ENCODE measurements at regions not wholly inside any gene's neighbourhood (a gene's known extent, or its start where the extent isn't known, plus 50 kb on each side); places are given as distances from the start of the nearest gene placed in this dataset.
"Not testable (repeated sequence)": the region's sequence is repeated elsewhere in the genome, so short reads cannot be mapped to it uniquely, and the experiment has no call there.

DNA sequence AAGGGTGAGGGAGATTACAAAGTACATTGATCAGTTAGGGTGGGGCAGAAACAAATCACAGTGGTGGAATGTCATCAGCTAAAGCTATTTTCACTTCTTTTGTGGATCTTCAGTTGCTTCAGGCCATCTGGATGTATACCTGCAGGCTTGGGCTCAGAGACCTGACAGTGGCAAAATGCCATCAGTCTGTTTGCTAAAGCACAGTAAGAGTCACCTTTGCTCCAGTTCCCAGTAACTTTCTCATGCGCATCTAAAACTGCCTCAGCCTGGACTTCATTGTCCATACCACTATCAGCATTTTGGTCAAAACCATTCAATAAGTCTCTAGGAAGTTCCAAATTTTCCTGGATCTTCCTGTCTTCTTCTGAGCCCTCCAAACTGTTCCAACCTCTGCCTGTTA, 113.2 kb downstream of the DTWD1 start:
- H3K4me3 ChIP-seq; H3K4me1 ChIP-seq; H3K9me3 ChIP-seq (replicated peaks); H3K27ac ChIP-seq; H3K36me3 ChIP-seq; DNase-seq; H3K27me3 ChIP-seq: not testable (repeated sequence)

DNA sequence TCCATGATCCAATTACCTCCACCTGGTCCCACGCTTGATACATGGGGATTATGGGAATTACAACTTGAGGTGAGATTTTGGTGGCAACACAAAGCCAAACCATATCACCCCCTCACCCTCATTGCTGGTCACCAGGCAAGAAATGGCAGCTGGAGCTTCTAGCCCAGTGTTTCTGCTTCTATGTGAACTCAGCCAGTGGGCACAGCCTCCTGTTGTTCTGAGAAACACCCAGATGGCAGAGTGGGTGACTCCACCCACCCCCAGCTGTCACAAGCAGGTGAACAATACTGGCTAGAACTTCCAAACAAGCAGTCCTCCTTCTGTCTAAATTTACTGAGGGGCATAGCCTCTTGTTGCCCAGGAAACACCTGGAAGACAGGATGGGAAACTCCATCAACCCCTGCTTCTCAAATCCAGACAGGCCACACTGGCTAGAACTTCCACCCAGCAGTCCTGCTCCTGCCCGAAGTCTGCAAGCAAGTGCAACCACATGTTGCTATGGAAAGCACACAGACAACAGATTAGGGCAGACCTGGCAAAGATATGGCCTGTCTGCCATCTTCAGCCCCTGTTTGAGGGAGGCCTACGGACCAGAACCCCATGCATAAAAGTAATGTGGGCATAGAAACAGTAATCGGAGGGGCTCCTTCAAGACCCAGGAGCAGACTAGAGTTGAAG, 114.1 kb downstream of the DTWD1 start:
- H3K27ac ChIP-seq: no peak overlapping the region
- peak in 1 of 2 experiments; percentile 8 for DNase-seq

DNA sequence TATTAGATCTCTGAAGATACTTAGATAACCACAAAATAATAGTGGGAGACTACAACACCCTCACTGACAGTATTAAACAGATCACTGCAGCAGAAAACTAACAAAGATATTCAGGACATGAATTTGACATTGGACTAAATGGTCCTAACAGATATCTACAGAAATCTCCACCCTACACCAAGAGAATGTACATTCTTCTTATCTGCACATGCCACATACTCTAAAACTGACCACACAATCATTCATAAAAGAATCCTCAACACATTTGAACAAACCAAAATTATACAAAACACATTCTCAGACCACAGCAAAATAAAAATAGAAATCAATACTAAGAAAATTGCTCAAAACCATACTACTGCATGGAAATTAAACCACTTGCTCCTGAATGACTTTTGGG, 116.3 kb downstream of the DTWD1 start:
- no peaks in the 10 kb centered on the region for H3K9me3 ChIP-seq (replicated peaks)
- no peak overlapping the region for H3K4me3 ChIP-seq
- H3K27ac ChIP-seq: no peak overlapping the region
- H3K27me3 ChIP-seq: no peaks in the 10 kb centered on the region
- no peak for DNase-seq
- no peaks in the 10 kb centered on the region for H3K4me1 ChIP-seq
- H3K36me3 ChIP-seq: no peaks in the 10 kb centered on the region

More for the DNA sequence above, 114.1 kb downstream of the DTWD1 start:
- Histone ChIP-seq H3K27me3 (no peaks in the 10 kb centered on the region), H3K4me3 (no peak overlapping the region), H3K36me3 (no peaks in the 10 kb centered on the region), H3K4me1 (no peaks in the 10 kb centered on the region), H3K9me3 (replicated peaks) (no peaks in the 10 kb centered on the region)

DNA sequence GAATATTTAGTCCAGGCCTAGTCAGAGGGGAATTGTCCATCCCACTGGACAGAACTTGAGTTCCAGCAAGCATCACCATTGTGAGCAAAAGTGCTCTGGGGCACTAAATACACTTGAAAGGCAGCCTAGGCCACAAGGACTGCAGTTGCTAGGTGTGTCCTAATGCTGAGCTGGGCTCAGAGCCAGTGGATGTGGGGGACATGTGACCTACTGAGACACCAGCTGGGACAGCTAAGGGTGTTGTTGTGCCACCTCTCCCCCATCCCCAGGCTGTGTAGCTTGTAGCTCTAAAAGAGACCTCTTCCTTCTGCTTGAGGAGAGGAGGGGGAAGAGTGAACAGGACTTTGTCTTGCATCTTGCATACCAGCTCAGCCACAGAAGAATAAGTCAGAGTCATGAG, 120.9 kb downstream of the DTWD1 start:
- peak in 1 of 2 experiments; percentile 8 for DNase-seq
- no peak overlapping the region for H3K4me3 ChIP-seq
- H3K27me3 ChIP-seq: no peaks in the 10 kb centered on the region
- no peaks in the 10 kb centered on the region; the same call in 1 of the 2 replicates for H3K9me3 ChIP-seq (replicated peaks)
- no peak overlapping the region for H3K27ac ChIP-seq
- H3K4me1 ChIP-seq: no peaks in the 10 kb centered on the region
- no peaks in the 10 kb centered on the region for H3K36me3 ChIP-seq

DNA sequence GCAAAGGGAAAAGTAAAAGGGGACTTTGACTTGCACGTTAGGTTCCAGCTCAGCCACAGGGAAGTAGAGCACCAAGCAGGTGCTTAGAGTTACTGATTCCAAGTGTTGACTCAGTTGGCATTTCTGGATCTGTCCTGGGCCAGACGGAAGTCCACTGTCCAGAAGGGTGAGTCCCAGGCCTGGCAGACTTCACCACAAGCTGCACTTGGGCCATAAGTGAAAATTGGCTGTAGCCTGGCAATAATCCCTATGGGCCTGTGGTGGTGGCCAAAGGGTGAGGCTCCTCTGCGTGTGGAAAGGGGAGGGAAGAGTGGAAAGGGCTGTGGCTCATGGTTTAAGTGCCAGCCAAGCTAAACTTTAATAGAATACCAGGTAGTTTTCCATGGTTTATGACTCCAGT, 121.5 kb downstream of the DTWD1 start:
- no peaks in the 10 kb centered on the region for H3K36me3 ChIP-seq
- no peaks in the 10 kb centered on the region; the same call in 1 of the 2 replicates for H3K9me3 ChIP-seq (replicated peaks)
- H3K4me1 ChIP-seq: no peaks in the 10 kb centered on the region
- no peak for DNase-seq
- H3K27ac ChIP-seq: no peak overlapping the region
- no peak overlapping the region for H3K4me3 ChIP-seq
- H3K27me3 ChIP-seq: no peaks in the 10 kb centered on the region

DNA sequence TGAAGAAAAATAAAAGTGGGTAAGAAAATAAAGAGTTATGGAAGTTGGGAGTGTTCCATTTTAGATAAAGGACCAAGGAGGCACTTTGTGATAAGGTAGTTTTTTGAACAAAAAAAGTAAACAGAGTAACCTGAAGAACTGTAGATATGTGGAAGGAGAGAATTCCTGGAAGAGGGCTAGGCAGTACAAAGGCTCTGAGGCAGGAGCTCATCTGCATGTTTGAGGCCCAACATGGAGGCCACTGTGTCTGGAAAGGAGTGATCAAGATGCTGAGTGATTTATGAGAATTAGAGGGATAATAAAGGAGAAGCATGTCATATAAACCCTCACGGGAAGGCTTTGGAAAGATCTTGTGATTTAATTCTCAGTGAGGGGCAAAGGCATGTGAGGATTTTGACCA, 126.5 kb downstream of the DTWD1 start:
- Histone ChIP-seq H3K4me3 (no peak overlapping the region), H3K36me3 (no peaks in the 10 kb centered on the region), H3K27ac (no peak overlapping the region), H3K4me1 (no peaks in the 10 kb centered on the region), H3K27me3 (no peaks in the 10 kb centered on the region), H3K9me3 (replicated peaks) (no peaks in the 10 kb centered on the region; the same call in 1 of the 2 replicates)
- no peak for DNase-seq

DNA sequence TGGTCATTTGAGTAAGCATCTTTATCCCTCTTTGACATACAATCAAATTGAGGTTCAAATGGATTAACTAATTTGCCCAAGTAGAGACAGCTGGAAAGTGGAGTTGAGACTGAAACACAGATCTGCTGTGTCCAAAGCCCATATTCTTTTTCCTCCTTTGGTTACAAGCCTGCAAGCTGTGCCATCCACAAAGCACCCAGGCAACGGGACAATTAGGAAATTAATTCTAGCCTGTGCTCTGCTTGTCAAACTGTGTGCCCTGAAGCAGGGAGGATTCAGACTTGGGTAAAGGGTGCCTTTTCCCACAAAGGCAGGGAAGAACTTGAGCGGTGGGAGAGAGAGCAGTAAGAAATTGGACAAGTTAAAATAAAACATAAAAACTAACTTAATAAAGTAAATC, 127.9 kb downstream of the DTWD1 start:
- Histone ChIP-seq H3K27ac (no peak overlapping the region), H3K9me3 (replicated peaks) (no peaks in the 10 kb centered on the region; the same call in 1 of the 2 replicates), H3K27me3 (no peaks in the 10 kb centered on the region), H3K4me1 (no peaks in the 10 kb centered on the region), H3K4me3 (no peak overlapping the region), H3K36me3 (no peaks in the 10 kb centered on the region)
- peak in 1 of 2 experiments; percentile 31 for DNase-seq

DNA sequence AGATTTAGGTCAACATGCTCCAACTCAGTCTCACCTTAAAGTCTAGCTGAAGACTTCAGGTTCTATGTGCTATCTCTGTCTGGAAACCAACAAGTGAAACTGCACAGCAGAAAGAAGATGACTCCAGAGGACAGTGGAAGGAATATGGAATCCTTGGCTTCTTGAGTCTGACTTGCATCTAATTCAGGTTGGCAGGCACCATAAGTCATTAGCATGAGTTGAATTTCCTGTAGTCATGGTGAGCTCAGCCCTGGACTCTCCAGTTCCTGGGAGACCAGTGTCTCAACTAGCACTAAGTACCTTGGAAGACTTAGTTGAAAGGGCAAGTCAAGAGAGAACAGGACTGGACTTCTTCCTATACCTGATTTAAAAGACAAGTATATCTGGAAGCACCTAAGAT, 129.7 kb downstream of the DTWD1 start:
- DNase-seq: no peak
- no peaks in the 10 kb centered on the region for H3K27me3 ChIP-seq
- H3K27ac ChIP-seq: no peak overlapping the region
- H3K4me3 ChIP-seq: no peak overlapping the region
- H3K9me3 ChIP-seq (replicated peaks): no peaks in the 10 kb centered on the region; the same call in 1 of the 2 replicates
- H3K4me1 ChIP-seq: no peaks in the 10 kb centered on the region
- H3K36me3 ChIP-seq: no peaks in the 10 kb centered on the region

DNA sequence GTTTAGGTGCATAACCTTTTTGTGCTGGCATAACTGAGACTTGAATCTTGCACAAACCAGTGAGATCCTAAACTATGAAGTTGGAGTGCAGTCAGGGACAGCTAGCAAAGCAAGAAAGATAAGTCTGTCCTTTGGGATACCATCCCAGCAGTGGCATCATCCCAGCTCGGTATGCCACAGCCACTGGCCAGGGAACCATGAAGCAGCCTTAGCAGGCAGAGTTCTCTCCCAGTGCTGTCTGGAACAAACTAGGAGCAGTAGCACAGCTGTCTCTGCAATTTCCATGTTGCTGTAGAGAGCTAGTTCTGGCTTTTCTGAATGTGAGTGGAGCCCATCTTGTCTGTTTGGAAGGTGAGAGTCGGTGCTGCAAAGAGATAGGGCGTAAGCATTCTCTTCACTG, 130.3 kb downstream of the DTWD1 start:
- Histone ChIP-seq H3K27ac (no peak overlapping the region), H3K36me3 (no peaks in the 10 kb centered on the region), H3K4me1 (no peaks in the 10 kb centered on the region), H3K9me3 (replicated peaks) (no peaks in the 10 kb centered on the region), H3K4me3 (no peak overlapping the region), H3K27me3 (no peaks in the 10 kb centered on the region)
- no peak for DNase-seq

DNA sequence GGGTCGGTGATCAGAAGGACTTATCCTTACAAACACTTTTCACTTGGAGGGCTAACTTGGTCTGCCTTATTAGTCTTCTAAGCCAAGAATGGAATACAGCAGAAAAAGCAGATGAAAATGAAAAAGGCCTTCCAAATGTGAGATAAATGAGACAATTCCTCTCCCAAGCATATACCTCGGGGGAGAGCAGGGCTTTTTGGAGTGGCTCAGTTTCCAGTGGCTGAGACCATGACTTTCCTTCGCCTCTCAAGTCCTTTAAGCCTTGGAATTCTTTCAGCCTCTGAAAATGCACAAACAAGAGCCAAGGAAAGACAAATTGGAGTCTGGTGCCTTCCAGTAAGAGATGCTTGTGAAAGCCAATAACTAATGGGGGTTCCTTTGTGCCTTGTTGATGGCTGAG, 130.9 kb downstream of the DTWD1 start:
- H3K27ac ChIP-seq: no peak overlapping the region
- no peaks in the 10 kb centered on the region for H3K27me3 ChIP-seq

DNA sequence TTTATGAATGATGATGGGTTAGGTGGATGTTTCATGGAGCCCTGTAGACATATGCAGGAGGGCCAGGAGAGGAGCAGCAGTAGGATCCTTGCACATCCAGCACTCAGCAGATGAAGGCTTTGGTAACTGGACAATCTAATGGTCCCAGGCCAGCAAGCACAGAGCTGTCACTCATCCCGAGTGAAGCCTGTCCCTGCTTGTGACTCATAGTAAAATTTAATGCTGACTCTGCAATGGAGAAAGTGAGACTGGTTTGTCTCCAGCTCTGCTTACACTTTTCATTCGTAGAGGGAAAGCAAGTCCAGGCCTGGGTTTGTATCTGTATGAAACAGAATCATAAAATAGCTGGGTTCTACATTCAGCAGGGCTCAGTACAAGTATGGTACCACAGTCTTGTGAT, 131.7 kb downstream of the DTWD1 start:
- Histone ChIP-seq H3K4me3 (no peak overlapping the region), H3K27ac (no peak overlapping the region), H3K36me3 (no peaks in the 10 kb centered on the region), H3K4me1 (no peaks in the 10 kb centered on the region), H3K27me3 (no peaks in the 10 kb centered on the region), H3K9me3 (replicated peaks) (no peaks in the 10 kb centered on the region)
- no peak for DNase-seq

More for the DNA sequence above, 130.9 kb downstream of the DTWD1 start:
- Histone ChIP-seq H3K9me3 (replicated peaks) (no peaks in the 10 kb centered on the region), H3K4me3 (no peak overlapping the region), H3K4me1 (no peaks in the 10 kb centered on the region), H3K36me3 (no peaks in the 10 kb centered on the region)
- no peak for DNase-seq

DNA sequence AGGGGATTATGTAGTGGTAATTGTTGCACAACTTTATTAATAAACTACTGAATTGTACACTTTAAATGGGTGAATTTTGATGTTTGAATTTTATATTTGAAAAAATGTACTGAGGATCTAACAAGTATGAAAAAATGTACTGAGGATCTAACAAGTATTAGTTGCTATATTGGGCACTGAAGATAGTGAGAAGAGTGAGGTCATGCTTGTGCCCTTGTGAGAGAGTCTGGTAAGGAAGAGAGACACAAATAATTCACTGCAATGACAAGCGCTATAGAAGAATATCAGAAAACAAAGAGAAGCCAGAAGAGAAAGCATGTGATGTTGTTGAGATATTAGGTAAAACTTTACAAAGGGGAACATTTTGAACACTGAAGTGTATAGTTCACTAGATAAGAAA, 137.6 kb downstream of the DTWD1 start:
- no peak for DNase-seq
- no peak overlapping the region for H3K4me3 ChIP-seq
- H3K36me3 ChIP-seq: no peaks in the 10 kb centered on the region
- peaks cover 14% of the 10 kb centered on the region for H3K9me3 ChIP-seq (replicated peaks)
- H3K4me1 ChIP-seq: no peaks in the 10 kb centered on the region
- no peaks in the 10 kb centered on the region for H3K27me3 ChIP-seq
- no peak overlapping the region for H3K27ac ChIP-seq

DNA sequence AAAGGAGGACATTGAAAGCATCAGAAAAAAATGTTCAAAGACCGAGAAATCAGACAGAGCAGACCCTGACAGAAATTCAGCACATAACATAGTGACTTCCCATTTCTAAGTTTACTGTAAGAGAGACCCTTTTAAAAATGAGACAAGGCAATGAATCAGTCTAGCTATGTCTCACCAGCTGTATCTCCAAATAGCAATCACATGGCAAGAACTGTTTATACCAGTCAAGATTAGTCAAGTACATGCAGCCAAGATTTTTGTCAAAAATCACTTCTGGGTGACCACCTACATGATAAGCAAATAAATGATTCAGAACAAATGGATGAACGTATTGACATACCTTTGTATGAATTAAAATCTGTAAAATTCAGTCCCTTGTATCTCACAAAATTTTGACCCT, 138.0 kb downstream of the DTWD1 start:
- peaks cover 14% of the 10 kb centered on the region for H3K9me3 ChIP-seq (replicated peaks)
- no peaks in the 10 kb centered on the region for H3K4me1 ChIP-seq
- H3K36me3 ChIP-seq: no peaks in the 10 kb centered on the region
- no peak overlapping the region for H3K27ac ChIP-seq
- H3K4me3 ChIP-seq: no peak overlapping the region
- no peak for DNase-seq
- no peaks in the 10 kb centered on the region for H3K27me3 ChIP-seq

DNA sequence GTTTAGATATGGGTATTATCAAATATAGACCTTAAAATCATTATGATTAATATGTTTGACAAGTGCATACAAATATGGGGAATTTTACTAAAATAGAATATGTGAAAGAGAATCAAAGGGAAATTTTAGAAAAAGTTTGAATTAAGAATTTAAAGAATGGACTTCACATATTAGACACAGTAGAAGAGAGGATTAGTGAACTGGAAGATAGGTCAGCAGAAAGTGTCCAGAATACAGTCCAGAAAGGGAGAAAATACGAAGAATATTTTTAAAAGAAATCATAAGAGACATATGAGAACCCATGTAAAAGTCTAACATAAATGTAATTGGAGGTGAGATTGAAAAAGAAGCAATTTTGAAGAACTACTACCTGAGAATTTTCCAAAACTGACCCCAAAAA, 139.9 kb downstream of the DTWD1 start:
- H3K4me3 ChIP-seq: no peak overlapping the region
- no peaks in the 10 kb centered on the region for H3K36me3 ChIP-seq
- no peaks in the 10 kb centered on the region for H3K4me1 ChIP-seq
- H3K27me3 ChIP-seq: no peaks in the 10 kb centered on the region
- peaks cover 14% of the 10 kb centered on the region for H3K9me3 ChIP-seq (replicated peaks)
- H3K27ac ChIP-seq: no peak overlapping the region
- DNase-seq: no peak

DNA sequence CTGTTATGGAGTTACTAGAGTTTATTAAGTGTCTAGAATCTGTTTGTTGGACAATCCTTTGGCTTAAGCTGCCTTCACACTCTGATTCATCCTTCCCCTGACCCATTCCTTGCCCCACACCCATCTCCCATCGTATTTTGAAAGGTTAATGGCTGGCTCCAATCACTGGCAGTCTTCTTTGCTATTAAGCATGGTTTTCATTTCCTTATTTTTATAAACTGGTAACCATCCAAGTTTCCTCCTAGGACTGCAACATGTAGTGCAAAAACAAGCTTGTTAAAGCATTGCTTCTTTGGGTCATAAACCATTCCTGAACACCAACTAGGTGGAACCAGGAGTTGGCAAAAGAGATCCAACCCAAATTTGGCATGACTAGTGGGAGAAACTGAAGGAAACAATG, 148.4 kb downstream of the DTWD1 start:
- DNase-seq: no peak
- Histone ChIP-seq H3K9me3 (replicated peaks) (no peaks in the 10 kb centered on the region), H3K36me3 (no peaks in the 10 kb centered on the region), H3K27me3 (no peaks in the 10 kb centered on the region), H3K4me3 (no peak overlapping the region), H3K27ac (no peak overlapping the region), H3K4me1 (no peaks in the 10 kb centered on the region)

DNA sequence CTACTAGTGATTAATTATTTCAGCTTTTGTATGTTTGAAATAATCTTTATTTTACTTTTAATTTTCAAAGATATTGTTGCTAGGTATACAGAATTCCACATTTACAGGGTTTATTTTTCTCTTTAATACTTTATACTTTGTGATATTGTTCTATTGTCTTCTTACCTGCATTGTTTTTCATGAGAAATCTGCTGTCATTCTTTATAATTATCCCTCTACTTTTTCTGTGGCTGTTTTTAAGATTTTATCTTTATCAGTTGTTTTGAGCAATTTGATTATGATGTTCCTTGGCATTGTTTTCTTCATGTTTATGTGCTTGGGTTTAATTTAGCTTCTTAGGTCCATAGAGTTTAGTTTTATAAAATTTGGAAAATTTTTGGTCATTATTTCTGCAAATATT, 168.6 kb downstream of the DTWD1 start:
- Histone ChIP-seq H3K27ac (no peak overlapping the region), H3K4me3 (no peak overlapping the region), H3K36me3 (no peaks in the 10 kb centered on the region), H3K9me3 (replicated peaks) (peaks cover 5% of the 10 kb centered on the region), H3K27me3 (no peaks in the 10 kb centered on the region), H3K4me1 (no peaks in the 10 kb centered on the region)
- DNase-seq: no peak

All from SJCRH30 (cell line).